HG03378 (cell line): ENCODE measurements at regions not wholly inside any gene's neighbourhood (a gene's known extent, or its start where the extent isn't known, plus 50 kb on each side); places are given as distances from the start of the nearest gene placed in this dataset.

Experiments
- ATAC-seq: cut with Tn5 transposase; IDR thresholded peaks from one replicate; pipeline ENCODE4 v1.9.1; 2021; ENCODE audit warnings: mild to moderate bottlenecking, moderate library complexity; ENCODE audit not compliant: unreplicated experiment

DNA sequence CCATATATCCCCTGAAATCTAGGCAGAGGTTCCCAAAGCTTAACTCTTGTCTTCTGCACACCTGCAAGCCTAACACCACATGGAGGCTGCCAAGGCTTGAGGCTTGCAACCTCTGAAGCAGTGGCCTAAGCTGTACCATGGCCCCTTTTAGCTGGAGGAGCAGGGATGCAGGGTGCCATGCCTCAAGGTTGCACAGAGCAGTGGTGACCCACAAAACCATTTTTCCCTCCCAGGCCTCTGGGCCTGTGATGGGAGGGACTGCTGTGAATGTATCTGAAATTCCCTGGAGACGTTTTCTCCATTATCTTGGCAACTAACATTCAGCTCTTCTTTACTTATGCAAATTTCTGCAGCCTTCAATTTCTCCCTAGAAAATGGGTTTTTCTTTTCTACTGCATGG lies 210.0 kb upstream of the KITLG start:
- no peak for ATAC-seq

DNA sequence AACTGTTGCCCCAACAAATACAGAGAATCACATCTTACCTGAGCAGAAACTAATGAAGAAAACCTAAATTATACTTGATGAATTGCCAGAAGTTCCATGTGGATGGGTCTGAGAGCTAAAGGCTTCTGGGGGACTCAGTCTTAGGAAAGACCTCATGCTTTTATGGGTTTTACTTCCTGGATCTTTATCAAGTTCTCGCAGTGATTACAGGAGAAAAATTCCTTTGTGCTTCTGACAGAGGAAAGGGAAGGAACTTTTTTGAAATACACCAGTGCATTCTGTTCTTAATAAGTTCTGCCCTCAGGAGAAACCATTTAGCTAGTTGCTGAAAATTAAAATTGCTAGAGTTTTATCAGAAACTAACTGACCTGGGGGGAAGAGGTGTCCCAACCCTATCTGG lies 203.9 kb upstream of the KITLG start:
- ATAC-seq: no peak

DNA sequence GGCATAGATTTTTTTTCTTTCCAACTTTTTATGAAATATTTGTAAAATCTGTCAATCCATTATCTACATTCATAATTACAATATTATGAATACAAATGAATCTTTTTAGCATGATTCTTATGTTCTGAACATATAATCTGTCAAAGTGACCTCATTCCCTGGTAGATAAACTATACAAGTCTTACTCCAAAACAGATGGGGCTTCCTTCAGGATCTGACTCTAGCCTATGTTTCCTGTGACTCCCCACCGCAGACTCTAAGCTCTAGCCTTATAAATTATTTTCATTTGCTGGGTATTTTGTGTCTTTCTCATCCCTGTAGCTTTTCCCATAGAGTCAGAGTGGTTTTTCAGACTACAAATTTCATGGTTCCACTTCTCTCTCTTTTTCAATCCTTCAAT lies 202.1 kb upstream of the KITLG start:
- ATAC-seq: no peak

DNA sequence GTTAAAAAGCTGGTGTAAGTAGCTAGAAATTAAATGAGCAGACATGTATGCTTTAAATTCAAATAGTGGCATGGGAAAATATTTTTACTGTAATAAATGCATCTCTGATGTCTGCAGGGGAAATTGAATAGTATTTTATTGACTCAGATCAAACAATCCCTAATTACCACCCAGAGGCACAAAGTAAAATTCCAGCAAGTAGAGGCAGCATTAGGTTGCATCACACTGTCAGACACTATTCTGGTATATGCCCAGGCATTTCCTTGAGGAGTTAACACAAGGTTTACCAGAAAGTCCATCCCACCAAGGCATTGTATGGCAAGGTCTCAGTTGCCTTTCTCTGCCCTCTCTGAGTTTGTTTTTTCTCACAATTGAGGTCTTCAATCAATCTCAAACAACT lies 201.6 kb upstream of the KITLG start:
- no peak for ATAC-seq

DNA sequence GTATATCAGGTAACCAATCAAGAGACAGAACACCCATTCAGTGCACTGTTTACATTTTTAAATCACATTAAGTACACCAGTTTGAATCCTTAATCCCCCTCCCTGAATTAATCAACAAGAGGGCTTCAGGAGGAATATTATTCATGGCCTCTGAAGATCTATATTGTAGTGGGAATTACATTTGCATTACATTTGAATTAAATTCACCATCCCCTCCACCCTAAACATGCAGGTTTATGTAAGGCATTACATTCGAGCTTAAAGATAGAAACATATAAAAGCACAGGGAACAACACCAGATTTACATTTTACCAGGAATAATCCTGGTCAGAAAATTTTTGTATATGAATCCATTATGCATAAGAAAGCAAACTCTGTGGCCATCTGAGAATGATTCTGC lies 197.8 kb upstream of the KITLG start:
- ATAC-seq: no peak

DNA sequence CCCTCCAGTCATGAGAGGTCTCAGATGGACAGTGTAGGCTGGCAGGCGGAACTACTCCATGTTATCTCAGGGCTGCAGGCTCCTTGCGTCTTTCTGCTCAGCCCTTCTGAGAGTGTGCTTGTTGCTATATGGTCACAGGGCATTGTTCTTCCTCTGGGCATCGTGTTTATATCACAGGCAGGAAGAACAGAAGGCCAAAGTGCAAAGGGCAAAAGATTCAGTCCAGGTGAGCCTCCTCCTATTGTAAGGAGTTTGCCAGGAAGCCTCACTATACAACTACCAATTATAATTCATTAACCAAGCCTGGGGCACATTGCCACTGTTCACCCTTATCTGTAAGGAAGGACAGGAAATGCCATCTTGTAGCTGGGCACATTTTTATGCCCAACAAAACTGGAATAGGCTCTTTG lies 195.5 kb upstream of the KITLG start:
- ATAC-seq: no peak

DNA sequence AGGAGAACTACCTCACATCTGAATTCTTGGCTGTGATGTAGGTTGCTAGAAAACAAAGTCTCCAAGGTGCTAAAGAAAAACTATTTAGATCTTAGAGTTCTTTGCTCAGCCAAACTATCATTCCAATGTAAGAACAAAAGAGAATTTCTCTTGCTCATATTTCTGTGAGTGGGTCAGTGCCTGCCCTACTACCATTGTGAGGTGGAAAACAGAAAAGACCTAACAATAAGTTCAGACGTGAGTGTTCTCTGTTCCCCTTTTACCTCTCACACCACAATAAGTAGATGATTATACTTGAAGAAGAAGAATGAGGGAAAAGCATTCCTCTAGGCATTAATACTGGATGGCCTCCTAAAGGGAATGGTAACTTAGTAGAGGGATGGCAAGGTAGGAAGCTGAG lies 187.4 kb upstream of the KITLG start:
- ATAC-seq: no peak

DNA sequence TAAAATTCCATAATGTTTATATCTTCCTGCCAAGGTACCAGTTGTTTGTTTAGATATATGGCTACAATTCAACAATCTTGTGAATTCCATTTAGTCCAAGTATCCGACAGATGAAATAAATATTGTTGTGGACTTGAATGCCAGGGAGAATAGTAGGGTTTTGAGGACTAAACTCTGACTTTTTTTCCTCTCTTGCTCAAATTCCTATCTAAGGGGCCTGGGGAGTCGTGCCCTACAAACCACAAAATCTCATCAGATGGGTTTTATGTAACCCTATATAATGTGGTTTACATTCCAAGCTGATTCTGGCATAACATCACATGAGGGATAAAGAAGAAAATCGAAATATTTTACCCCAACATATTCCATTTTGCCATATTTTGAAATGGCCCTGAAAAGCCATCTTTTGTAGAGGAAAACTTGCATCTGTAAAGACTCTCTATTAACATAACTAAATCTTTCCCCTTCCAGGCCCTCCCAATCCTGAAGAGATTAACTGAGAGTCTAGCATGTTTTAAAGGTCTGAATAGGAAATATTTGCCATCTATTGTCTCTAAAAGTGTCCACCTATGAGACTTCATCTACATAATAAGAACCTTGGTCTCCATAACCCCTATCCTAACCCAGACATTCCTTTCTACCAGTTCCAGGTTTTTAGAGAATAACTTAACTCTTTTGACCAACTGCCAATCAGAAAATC lies 184.7 kb upstream of the KITLG start:
- ATAC-seq: no peak

DNA sequence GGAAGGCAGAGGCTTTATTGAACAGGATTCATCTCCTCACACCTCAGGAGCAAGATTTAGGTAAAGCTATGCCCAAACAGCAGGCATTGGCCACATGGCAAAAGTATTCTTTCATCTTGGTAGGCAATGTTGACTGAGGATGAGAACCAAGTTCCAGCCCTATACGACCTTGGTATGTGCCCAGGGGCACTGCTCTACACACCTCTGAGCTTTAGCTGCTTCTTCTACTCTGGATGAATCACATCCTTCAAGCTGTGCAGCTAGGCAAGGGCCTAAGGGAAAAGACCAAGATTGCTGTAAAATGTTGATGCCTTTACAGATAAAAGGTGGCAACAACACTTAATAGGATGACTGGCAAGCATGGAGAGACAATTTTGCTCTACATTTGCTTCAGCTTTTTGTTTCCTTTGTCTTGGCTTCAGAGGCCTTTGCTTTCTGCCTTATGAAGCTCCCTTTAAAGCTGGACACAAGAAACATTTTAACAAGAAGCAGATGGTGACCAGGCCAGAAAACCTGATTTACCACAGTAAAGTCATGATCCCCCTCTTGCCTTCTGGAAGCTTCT lies 183.3 kb upstream of the KITLG start:
- no peak for ATAC-seq

DNA sequence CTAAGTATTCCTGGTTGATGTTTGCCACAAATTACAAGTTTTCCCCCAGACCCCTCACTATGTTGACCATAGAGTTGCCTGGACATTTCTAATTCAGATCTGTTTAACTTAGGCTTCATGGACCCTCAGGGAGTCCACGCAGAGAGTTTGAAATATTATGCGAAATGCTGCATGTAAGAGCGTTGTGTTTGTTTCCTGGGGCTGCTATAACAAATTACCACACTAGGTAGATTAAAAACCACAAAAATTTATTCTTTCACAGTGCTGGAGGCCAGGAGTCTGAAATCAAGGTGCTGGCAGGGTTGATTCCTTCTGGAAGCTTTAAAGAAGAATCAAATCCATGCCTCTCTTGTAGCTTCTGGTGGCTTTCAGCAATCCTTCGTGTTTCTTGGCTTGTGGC lies 177.9 kb upstream of the KITLG start:
- ATAC-seq: no peak

DNA sequence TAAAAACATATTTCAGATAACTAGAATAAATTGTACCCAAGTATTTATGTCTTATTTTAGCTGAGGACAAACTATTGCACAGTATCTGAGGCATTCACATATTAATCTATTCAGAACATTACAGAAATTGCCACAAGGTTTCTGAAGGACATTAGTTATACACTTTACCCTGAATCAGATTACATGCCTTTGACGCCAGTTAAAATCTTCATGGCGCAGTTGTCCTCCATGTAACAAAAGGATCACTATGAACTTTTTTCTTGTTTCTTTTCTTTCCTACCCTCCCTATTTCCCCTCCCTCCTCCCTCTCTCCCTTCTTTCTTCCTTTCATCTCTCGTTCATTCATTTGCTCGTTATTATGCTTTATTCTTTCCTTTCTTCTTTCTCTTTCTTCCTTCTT lies 176.6 kb upstream of the KITLG start:
- no peak for ATAC-seq

DNA sequence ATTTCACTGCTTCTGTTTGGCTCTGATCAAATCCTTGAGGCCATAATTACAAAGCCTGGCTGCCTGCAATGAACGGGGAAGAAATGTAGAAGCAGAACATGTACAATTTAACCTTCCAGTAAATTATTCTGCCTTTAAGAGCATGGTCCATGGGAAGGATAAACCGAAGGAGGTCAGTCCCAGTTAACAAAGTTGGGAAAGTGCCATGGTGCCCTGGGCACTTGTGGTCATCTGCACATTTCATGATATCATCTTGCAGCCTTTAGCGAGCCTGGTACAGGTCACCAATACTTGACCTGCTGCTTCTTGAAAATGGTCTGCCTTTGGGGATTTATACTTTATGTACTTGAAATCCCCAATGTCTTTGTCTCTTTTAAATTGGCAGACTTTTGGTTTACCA lies 175.9 kb upstream of the KITLG start:
- ATAC-seq: no peak

DNA sequence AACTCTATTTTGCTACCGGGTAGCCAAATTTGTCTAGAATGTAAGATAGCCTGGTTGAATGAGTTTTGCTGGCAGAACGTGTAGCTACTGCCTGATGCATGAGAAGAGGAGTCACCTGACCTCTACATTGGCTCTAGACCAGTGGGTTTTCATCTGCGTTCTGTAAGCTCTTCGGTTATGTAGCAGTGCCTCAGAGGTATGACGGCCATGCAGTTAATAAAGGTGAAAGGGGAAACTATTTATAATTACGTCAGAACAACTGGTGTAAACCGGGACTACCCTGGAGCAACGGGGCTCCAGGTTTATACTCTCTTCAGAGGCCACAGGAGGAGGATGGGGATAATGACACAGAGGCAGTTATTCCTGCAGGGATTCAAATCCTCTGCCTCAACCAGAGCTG lies 173.4 kb upstream of the KITLG start:
- ATAC-seq: no peak

DNA sequence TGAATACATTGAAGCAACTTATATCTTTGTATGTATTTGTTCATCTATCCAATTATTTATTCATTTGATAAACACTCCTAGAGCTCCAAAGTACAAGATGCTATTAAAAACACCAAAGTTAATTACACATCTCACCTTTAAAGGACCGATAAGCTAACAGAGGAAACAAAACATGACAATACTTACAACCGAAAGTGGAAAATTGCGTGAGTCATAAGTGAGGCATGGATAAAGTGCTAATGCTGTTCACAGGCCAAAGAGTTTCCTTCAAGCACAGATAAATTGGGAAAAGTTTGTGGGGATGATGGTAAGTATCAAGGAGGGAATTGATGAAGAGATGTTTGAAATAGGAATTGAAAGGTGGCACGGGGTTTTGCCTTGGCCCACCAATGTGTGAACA lies 172.8 kb upstream of the KITLG start:
- no peak for ATAC-seq

DNA sequence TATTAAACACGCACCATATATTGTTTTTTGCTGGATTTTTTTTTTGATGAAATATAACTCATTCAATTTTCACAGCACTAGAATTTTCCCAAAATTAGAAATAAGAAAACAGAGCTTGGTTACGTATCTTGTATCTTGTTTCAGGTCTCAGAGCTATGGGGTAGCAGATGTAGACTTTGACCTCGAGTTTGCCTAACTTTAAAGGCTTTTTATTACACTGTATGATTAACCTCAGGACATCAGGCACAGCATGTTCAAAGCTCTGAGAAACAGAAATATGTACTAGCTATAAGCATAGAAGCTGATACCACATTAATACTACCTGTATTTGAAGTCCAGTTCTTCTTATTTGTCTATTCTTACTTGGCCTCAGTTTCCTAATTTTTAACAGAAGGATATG lies 171.9 kb upstream of the KITLG start:
- no peak for ATAC-seq

DNA sequence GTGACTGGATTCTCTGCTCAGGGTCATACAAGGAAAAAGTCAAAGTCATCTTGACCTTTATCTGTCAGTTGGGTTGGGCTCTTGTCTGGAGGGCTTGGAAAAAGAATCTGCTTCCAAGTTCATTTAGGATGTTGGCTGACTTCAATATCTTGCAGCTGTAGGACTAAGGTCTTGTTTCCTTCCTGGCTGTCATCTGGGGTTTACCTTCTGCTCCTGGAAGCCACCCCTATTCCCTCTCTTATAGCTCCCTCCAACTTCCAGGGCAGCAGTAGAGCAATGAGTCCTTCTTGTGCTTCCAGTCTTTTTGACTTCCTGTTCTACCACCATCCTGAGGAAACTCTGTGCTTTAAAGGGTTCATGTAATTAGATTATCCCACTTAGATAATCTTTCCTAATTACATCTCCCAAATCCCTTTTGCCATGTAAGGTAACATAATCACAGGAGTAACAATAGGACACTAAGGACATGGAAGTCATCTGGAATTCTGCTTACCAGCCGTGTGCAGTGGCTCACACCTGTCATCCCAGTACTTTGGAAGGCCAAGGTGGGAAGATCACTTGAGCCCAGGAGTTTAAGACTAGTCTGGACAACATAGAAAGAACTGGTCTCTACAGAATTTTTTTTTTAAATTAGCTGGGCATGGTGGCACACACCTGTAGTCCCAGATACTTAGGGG lies 170.7 kb upstream of the KITLG start:
- ATAC-seq: no peak

DNA sequence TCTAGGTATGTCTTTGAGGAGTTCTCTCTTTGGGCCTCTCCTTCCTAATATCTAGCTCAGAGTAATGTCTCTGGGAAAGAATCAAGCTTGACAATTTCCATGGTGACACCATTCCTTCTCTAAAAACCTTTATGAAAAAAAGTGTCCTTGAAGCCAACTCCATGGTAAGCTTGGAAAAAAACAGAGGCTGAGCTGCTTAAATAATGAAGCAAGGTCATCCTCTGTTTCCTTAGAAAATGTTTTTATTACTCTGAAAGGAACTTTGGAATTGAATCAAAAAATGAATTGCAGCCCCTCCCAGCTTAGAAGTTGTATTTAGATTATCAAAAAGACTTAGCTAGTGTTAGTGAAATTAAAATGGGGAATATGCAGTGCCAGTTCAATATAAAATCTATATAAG lies 166.1 kb upstream of the KITLG start:
- no peak for ATAC-seq

DNA sequence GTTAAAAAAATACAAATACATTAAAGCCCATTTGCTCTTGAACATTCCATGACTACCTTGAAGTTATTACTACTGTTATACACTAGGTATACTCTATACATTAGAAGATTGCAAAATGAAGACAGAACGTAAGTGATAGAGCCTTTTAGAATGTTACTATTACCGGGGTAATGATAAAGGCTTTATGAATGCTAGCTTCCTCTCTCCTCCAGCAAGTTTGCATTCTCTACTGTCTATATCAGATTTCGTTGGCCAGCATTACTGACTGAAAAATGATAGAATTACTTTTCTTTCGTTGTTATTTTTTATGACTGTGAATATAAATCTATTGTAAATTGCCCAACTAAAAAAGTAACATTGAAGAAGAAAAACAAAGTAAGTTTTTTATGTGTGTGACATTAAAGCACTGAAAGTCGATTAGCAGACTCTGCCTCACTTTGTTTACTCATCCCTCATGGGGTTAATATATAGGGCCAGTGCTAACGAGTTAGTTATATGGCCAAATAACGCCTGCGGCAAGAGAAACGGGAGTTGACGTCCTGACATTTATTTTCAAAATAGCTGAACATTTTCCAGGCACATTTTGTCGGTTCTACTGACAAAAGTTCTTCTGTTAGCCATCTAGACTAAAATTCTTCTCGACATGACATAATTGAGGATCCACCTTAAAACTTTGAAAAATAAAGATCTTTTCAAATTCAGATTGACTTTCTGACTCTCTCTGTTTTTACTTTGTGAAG lies 163.8 kb upstream of the KITLG start:
- no peak for ATAC-seq

DNA sequence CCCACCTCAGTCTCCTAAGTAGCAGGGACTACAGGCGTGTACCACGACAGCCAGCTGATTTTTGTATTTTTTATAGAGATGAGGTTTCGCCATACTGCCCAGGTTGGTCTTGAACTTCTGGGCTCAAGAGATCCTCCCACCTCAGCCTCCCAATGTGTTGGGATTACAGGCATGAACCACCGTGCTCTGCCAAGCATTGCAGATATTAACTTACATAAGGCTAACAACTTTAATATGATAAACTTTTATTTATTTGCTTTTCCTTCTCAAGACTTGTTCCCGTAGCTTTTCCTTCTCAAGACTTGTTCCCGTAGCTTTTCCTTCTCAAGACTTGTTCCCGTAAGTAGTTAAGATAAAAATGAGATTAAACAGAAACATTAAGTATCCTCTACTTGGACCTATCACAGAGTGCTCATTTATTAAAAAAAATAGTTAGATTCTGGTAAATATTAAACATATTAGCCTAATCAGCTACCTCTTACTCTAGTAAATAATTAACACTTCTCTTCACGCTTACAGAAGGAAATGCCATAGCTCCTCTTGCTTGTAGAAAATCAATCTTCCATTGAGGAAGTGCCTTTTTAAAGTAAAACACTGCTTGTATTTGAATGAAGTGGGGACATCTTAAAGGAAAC lies 157.7 kb upstream of the KITLG start:
- no peak for ATAC-seq

DNA sequence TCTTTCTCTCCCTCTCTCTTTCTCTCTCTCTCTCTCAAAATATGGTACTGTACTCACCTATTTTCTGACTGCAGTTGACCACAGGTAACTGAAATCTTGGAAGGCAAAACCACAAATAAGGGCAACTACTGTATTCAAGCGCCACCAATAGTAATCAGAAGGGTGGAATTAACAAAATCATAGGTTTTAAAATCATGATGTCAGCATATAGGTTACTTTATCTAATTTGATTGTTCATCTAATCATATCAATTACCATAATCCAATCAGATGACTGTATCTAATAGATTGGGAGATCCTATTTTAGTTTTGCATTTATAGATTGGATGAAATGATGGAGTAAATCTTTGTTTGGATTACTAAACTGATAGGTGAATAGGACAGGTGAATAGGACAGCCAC lies 155.8 kb upstream of the KITLG start:
- no peak for ATAC-seq

DNA sequence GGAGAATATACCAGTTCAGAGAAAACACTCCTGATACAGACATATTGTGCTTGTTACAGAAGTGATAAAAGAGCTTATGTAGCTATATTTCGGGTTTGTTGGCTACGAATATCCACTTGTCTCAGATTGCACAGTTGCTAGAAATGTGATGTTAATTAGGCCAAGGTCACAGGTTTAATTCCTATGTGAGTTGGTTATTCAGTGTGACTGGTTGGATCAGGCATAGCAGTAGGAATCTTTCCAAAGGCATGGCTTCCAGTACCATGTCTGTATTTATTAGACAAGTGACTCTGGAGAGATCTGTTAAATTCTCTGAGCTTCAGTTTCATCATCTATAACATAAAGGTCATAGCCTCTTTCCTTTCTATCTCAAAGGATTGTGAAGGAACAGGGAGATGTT lies 152.7 kb upstream of the KITLG start:
- ATAC-seq: no peak

DNA sequence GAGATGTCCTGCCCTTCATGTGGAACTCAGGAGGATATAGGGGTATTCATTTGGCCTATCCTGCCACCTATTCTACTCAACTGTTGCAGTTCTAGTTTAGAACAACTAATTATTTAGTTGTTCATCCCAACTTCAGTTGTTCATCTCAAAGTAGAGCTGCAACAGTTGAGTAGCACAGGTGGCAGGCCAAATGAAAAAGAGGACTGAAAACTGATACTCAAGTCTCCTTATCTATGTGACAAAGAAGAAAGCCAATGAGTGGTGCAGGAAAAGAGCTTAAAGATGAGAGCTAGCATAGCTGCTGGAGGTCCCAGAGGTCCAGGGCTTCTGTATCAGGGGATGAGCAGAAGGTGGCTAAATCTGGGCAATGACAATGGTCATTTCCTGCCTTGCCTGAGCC lies 148.9 kb upstream of the KITLG start:
- no peak for ATAC-seq
